ENCODE measurements at regions not wholly inside any gene's neighbourhood (a gene's known extent, or its start where the extent isn't known, plus 50 kb on each side); places are given as distances from the start of the nearest gene placed in this dataset.

GRCh38 chr2:188833331-188833730 lies 140.8 kb upstream of the COL3A1 start:
- Histone ChIP-seq H3K4me3 (replicated peaks; ENCODE audit: low read depth, low read length) (no peak overlapping the region), H3K27me3 (replicated peaks; ENCODE audit: control insufficient read depth, insufficient read depth, low read length) (no peaks in the 10 kb centered on the region), H3K36me3 (ENCODE audit: control insufficient read depth, insufficient read depth, low read length) (no peaks in the 10 kb centered on the region)
- TF ChIP-seq CTCF (IDR thresholded peaks at IDR 0.05; ENCODE audit: insufficient read depth, low read length, poor library complexity, severe bottlenecking): no peak
- no peak for DNase-seq (ENCODE audit: extremely low read depth, insufficient read length)

GRCh38 chr2:188833799-188834198 lies 140.4 kb upstream of the COL3A1 start:
- no peak for DNase-seq (ENCODE audit: extremely low read depth, insufficient read length)
- Histone ChIP-seq H3K36me3 (ENCODE audit: control insufficient read depth, insufficient read depth, low read length) (no peaks in the 10 kb centered on the region), H3K4me3 (replicated peaks; ENCODE audit: low read depth, low read length) (no peak overlapping the region), H3K27me3 (replicated peaks; ENCODE audit: control insufficient read depth, insufficient read depth, low read length) (no peaks in the 10 kb centered on the region)
- TF ChIP-seq CTCF (IDR thresholded peaks at IDR 0.05; ENCODE audit: insufficient read depth, low read length, poor library complexity, severe bottlenecking): no peak

- Histone ChIP-seq H3K36me3 (ENCODE audit: control insufficient read depth, insufficient read depth, low read length) (no peaks in the 10 kb centered on the region), H3K27me3 (replicated peaks; ENCODE audit: control insufficient read depth, insufficient read depth, low read length) (no peaks in the 10 kb centered on the region), H3K4me3 (replicated peaks; ENCODE audit: low read depth, low read length) (no peak overlapping the region)
- no peak for DNase-seq (ENCODE audit: extremely low read depth, insufficient read length)
- TF ChIP-seq CTCF (IDR thresholded peaks at IDR 0.05; ENCODE audit: insufficient read depth, low read length, poor library complexity, severe bottlenecking): no peak
Measured at GRCh38 chr2:188835006-188835405, 139.2 kb upstream of the COL3A1 start.

GRCh38 chr2:188835821-188836220 lies 138.4 kb upstream of the COL3A1 start:
- no peaks in the 10 kb centered on the region for H3K27me3 ChIP-seq (replicated peaks; ENCODE audit: control insufficient read depth, insufficient read depth, low read length)
- no peak overlapping the region for H3K4me3 ChIP-seq (replicated peaks; ENCODE audit: low read depth, low read length)
- DNase-seq (ENCODE audit: extremely low read depth, insufficient read length): no peak
- no peak for TF ChIP-seq CTCF (IDR thresholded peaks at IDR 0.05; ENCODE audit: insufficient read depth, low read length, poor library complexity, severe bottlenecking)
- H3K36me3 ChIP-seq (ENCODE audit: control insufficient read depth, insufficient read depth, low read length): no peaks in the 10 kb centered on the region

GRCh38 chr2:188845692-188846091 lies 128.5 kb upstream of the COL3A1 start:
- Histone ChIP-seq H3K4me3 (replicated peaks; ENCODE audit: low read depth, low read length) (no peak overlapping the region), H3K36me3 (ENCODE audit: control insufficient read depth, insufficient read depth, low read length) (no peaks in the 10 kb centered on the region), H3K27me3 (replicated peaks; ENCODE audit: control insufficient read depth, insufficient read depth, low read length) (no peaks in the 10 kb centered on the region)
- no peak for TF ChIP-seq CTCF (IDR thresholded peaks at IDR 0.05; ENCODE audit: insufficient read depth, low read length, poor library complexity, severe bottlenecking)
- no peak for DNase-seq (ENCODE audit: extremely low read depth, insufficient read length)

GRCh38 chr2:188848887-188849435 lies 125.2 kb upstream of the COL3A1 start:
- Histone ChIP-seq H3K4me3 (replicated peaks; ENCODE audit: low read depth, low read length) (no peak overlapping the region), H3K27me3 (replicated peaks; ENCODE audit: control insufficient read depth, insufficient read depth, low read length) (no peaks in the 10 kb centered on the region), H3K36me3 (ENCODE audit: control insufficient read depth, insufficient read depth, low read length) (no peaks in the 10 kb centered on the region)
- TF ChIP-seq CTCF (IDR thresholded peaks at IDR 0.05; ENCODE audit: insufficient read depth, low read length, poor library complexity, severe bottlenecking): no peak
- no peak for DNase-seq (ENCODE audit: extremely low read depth, insufficient read length)

Data from GM06990 (cell line).